Lung (tissue), 12 donors: ENCODE measurements at regions not wholly inside any gene's neighbourhood (a gene's known extent, or its start where the extent isn't known, plus 50 kb on each side); places are given as distances from the start of the nearest gene placed in this dataset. TPM values are rescaled to one million over a fixed set of nuclear protein-coding genes. Genes with fewer than 3 reads are reported as not detected.

ENCODE experiments used
- ATAC-seq: fragments of 200-7000 bp; cut with Tn5 transposase; one replicate; pipeline ENCODE4 v1.9.1; 2020; ENCODE audit warnings: moderate number of reproducible peaks; ENCODE audit not compliant: insufficient read depth, low FRiP score
- DNase-seq, 3 donors: peaks; one replicate each; pipeline ENCODE4 v3.0.0-alpha.2; 2013 to 2017
- H3K27ac ChIP-seq, 2 donors: one replicate each; pipeline ENCODE4 v1.5.1; 2013; ENCODE audit warnings: mild to moderate bottlenecking in 2 of 2, moderate library complexity in 2 of 2, control low read depth in 1 of 2, inconsistent platforms in 1 of 2, low read depth in 1 of 2, low read length in 1 of 2
- H3K27me3 ChIP-seq, 3 donors: one replicate each; pipeline ENCODE4 v1.5.1; 2013; ENCODE audit warnings: low read length in 2 of 3; ENCODE audit not compliant: control insufficient read depth in 3 of 3, insufficient read depth in 3 of 3
- H3K36me3 ChIP-seq, 4 donors: one replicate each; pipeline ENCODE4 v1.5.1; 2013; ENCODE audit warnings: low read length in 4 of 4, mild to moderate bottlenecking in 1 of 4, moderate library complexity in 1 of 4; ENCODE audit not compliant: control insufficient read depth in 4 of 4, insufficient read depth in 4 of 4
- H3K4me1 ChIP-seq, 5 donors: one replicate each; pipeline ENCODE4 v1.5.1; 2013; ENCODE audit warnings: low read length in 5 of 5, mild to moderate bottlenecking in 2 of 5, moderate library complexity in 1 of 5; ENCODE audit not compliant: control insufficient read depth in 5 of 5, insufficient read depth in 5 of 5
- H3K4me3 ChIP-seq: one replicate; pipeline ENCODE4 v1.5.1; 2013; ENCODE audit warnings: mild to moderate bottlenecking, control low read depth, moderate library complexity
- H3K9ac ChIP-seq, 2 donors: one replicate each; pipeline ENCODE4 v1.5.1; 2013; ENCODE audit warnings: low read length in 2 of 2, control low read depth in 1 of 2; ENCODE audit not compliant: insufficient read depth in 1 of 2
- H3K9me3 ChIP-seq, 4 donors: one replicate each; pipeline ENCODE4 v1.5.1; 2013; ENCODE audit warnings: low read length in 3 of 4, mild to moderate bottlenecking in 1 of 4, moderate library complexity in 1 of 4; ENCODE audit not compliant: control insufficient read depth in 4 of 4, insufficient read depth in 3 of 4
- WGBS, 2 donors: extraction: QIAGEN DNeasy Blood & Tissue Kit; methylation state at CpG; one replicate each; pipeline ENCODE4 v1.1.7; 2013; 5-methylcytosine and 5-hydroxymethylcytosine counted together
- small RNA-seq: library from RNA; depleted of rRNA; stranded (forward); fragments of <200 nt; gene quantifications from one replicate; pipeline ENCODE3, GENCODE V24; 2014; ENCODE audit warnings: low replicate concordance
- TF ChIP-seq, protein P1 (sequence below): IDR thresholded peaks from 2 replicates; pipeline ENCODE4 v1.5.1; 2012; ENCODE audit warnings: mild to moderate bottlenecking; ENCODE audit errors: control extremely low read depth, extremely low read depth
- donor health status: control.
- donor health status: control.
- donor health status: Bipolar disorder and iron deficiency.
- donor health status: healthy.
- donor health status: DM: yes; HTN: yes; CAD: no.

GRCh38 chrX:146259207-146259606 is 441.6 kb downstream of the SLITRK2 start:
- Histone ChIP-seq H3K36me3 (no peaks in the 10 kb centered on the region), H3K27ac (no peak overlapping the region), H3K27me3 (no peaks in the 10 kb centered on the region), H3K9me3 (no peaks in the 10 kb centered on the region), H3K9ac (no peak overlapping the region), H3K4me1 (no peaks in the 10 kb centered on the region), H3K4me3 (no peak overlapping the region)
- 89 to 95% methylated on average over 11 to 18 of the region's 18 CpGs for WGBS, 2 donors
- TF ChIP-seq, protein P1, sequence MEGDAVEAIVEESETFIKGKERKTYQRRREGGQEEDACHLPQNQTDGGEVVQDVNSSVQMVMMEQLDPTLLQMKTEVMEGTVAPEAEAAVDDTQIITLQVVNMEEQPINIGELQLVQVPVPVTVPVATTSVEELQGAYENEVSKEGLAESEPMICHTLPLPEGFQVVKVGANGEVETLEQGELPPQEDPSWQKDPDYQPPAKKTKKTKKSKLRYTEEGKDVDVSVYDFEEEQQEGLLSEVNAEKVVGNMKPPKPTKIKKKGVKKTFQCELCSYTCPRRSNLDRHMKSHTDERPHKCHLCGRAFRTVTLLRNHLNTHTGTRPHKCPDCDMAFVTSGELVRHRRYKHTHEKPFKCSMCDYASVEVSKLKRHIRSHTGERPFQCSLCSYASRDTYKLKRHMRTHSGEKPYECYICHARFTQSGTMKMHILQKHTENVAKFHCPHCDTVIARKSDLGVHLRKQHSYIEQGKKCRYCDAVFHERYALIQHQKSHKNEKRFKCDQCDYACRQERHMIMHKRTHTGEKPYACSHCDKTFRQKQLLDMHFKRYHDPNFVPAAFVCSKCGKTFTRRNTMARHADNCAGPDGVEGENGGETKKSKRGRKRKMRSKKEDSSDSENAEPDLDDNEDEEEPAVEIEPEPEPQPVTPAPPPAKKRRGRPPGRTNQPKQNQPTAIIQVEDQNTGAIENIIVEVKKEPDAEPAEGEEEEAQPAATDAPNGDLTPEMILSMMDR, result no peak
- no peak for ATAC-seq
- DNase-seq, result no peak

GRCh38 chrX:146264763-146265375 is 447.2 kb downstream of the SLITRK2 start:
- Histone ChIP-seq H3K4me1 (no peaks in the 10 kb centered on the region), H3K4me3 (no peak overlapping the region), H3K9me3 (no peaks in the 10 kb centered on the region), H3K36me3 (no peaks in the 10 kb centered on the region), H3K27me3 (no peaks in the 10 kb centered on the region), H3K27ac (no peak overlapping the region), H3K9ac (no peak overlapping the region)
- 54 to 80% methylated on average over 7 to 8 of the region's 8 CpGs for WGBS, 2 donors
- TF ChIP-seq, protein P1, result no peak
- DNase-seq (no peak), ATAC-seq (no peak)

GRCh38 chrX:146278381-146278780 is 460.8 kb downstream of the SLITRK2 start:
- H3K36me3 ChIP-seq, result no peaks in the 10 kb centered on the region
- DNase-seq, result peak in 2 of 3 donors; percentile 4 to 25
- H3K27ac ChIP-seq, result no peak overlapping the region
- peaks cover 0 to 4% (median 0%) of the 10 kb centered on the region in 4 donors for H3K9me3 ChIP-seq
- H3K9ac ChIP-seq, result no peak overlapping the region
- 11 to 20% methylated on average over 1 to 2 of the region's 2 CpGs for WGBS, 2 donors
- H3K27me3 ChIP-seq, result no peaks in the 10 kb centered on the region
- ATAC-seq, result no peak
- no peak overlapping the region for H3K4me3 ChIP-seq
- TF ChIP-seq, protein P1, result no peak
- H3K4me1 ChIP-seq, result no peaks in the 10 kb centered on the region

Small RNA genes lying in the stretch of these regions (small RNA-seq; reads per million reads assigned to genes)
- not detected for gene MIR888
- not detected for gene MIR890
- 1.4 reads per million, percentile 87 among the genes with 10 or more reads in this experiment for gene MIR891A
- not detected for gene MIR891B
- gene MIR892A, result 0.15 reads per million
- gene MIR892B, result not detected
- not detected for gene MIR892C
